ENCODE measurements at regions not wholly inside any gene's neighbourhood (a gene's known extent, or its start where the extent isn't known, plus 50 kb on each side); places are given as distances from the start of the nearest gene placed in this dataset.
"Not testable (repeated sequence)": the region's sequence is repeated elsewhere in the genome, so short reads cannot be mapped to it uniquely, and the experiment has no call there.

GRCh38 chr9:107569174-107569573 lies 79.6 kb upstream of the KLF4 start:
- no peak for DNase-seq

GRCh38 chr9:107568406-107568805 lies 78.8 kb upstream of the KLF4 start:
- DNase-seq, result not testable (repeated sequence)

DNA sequence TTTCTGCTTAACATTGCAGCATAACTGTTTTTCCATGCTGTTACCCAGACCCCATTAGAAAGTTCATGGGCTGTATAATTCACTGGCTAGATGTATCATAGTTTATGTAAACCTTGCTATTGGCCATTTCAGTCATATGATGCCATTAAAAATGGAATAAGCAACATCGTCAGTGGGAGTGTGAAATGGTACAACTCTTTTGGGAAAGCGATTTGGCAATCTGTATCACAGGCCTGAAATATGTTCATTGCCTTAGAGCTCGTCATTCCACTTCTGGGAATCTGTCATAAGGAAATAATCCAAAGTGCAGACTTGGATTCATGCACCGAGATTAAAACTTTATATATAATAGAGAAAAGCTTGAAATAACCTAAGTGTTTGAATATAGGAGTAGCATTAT lies 77.9 kb upstream of the KLF4 start:
- DNase-seq, result no peak

DNA sequence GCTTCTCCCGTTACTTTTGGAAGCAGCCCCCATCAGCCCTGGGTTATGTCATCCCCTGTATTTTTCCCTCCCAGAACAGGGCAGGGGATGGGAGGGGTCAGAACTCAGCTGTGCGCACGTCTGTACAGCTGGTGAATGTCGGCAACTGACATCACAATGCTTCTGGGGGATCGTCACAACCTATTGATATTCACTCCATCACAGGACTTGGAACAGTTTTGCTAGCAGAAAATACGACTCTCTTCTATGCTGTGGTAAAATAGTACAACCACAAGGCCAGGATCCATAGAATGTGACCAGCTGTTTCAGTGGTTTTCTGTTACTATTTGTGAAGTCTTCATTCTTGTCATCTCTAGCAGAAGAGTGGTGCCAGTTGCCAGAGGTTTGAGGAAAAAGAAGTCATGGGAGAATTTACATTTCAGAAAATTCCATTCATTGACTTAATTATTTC lies 77.1 kb upstream of the KLF4 start:
- no peak for DNase-seq

- DNase-seq, result no peak
Observed at GRCh38 chr9:107562798-107563197, 73.2 kb upstream of the KLF4 start.

- DNase-seq, result no peak
Observed at GRCh38 chr9:107559494-107560086, 70.0 kb upstream of the KLF4 start.

DNA sequence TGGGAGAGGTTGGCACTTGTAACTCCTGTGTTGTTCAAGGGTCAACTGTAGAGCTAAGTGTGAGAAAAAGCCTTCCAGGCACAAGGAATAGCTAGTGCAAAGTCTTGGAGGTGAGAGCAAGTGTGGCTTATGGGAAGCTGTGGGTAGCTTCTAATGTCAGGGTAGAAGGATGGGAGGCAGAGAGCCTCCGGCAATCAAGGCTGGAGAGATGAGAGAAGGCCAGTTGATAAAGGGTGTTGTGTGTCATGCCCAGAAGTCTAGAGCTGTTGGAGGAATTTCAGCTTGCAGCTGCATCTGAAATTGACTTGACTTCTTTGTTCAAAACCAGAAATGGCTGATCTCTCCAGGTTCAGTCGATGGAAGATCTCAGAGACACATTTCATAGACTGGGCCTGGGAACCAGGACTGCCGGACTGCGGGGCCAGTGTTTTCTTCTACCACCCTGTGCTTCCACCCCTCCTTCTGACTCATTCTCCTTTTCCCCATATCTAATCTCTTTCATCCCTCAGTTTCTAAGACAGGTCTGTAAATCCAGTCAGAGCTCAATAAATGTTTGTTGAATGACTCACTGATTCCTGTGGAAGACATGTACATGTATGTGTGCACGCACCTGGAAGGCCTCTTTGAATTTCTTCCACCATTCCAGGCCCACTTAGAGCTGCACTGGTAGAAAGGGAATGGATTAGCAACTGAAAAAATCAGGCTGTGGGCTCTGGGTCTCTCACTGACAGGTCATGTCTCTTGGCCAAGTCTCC lies 67.8 kb upstream of the KLF4 start:
- no peak for DNase-seq

DNA sequence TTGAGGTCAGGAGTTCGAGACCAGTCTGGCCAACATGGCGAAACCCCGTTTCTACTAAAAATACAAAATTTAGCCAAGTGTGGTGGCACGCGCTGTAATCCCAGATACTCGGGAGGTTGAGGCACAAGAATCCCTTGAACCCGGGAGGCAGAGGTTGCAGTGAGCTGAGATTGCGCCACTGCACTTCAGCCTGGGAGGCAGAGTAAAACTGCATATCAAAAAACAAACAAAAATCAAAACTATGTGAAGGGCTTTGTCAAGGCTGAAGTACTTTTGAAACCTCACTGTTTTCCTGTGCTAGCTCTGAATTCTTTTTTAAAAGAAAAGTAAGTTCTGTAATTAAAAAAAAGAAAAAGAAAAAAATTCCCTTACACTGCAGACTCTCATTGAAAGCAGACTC lies 65.1 kb upstream of the KLF4 start:
- no peak for DNase-seq

DNA sequence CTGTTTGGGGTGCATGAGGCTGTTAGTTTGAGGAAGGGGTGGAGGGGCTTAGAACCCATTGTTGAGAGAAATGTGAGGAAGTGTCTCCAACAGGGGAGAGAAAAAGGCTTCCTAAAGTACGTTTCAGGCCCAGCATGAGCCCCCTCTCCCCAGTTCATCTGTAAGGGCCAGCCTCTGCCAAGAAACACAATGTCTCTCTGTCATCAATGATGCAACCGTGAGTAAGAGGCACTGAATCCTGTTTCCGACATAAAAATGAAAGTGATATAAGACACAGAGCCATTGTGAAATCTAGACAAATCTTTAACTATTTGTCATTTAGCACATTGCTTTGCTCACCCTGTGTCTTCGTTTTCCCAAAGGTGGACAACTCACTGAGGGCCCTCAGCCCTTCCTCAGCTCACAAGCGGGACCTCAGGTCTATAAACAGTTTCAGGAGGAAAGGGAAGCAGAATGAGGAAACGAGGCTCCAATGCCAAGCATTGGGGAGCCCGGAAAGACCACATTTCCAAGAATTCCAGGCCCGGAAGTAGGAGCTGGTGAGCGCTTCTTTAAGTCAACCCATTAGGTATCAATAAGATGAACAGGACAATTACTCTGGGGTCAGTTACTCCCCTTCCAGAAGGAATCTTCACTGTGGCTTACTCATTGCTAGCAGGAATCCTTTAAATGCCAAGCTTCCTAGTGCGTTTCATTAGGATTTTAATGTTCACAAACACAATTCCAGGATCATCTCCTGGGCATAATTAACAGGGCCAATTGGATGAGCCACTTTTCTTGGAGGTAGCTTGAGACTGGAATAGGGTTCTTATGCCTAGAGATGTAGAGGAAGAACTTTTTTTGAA lies 59.0 kb upstream of the KLF4 start:
- no peak for DNase-seq

- no peak for DNase-seq
Observed at GRCh38 chr9:107547772-107548297, 58.3 kb upstream of the KLF4 start.

GRCh38 chr9:107547303-107547702 lies 57.7 kb upstream of the KLF4 start:
- DNase-seq, result no peak

DNA sequence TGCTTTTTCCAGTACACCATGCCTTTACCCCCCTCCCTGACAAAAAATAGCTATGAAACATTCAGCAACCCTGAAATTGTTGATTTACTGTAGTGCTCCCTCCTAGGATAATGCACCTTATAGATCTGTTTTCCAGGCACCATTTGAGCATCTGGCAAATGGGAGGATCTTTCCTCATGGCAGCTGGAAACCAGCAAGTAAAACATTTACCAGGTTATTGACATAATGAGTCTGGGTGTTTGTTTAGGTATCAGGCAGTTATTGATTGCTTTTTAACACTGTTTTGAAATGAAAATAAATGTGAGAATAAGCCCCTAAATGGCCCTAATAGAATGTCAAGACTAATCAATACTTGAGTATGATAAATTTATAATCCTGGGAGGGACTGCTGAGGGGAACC lies 57.3 kb upstream of the KLF4 start:
- no peak for DNase-seq

GRCh38 chr9:107545036-107545435 lies 55.5 kb upstream of the KLF4 start:
- DNase-seq, result no peak

GRCh38 chr9:107542411-107543157 lies 53.0 kb upstream of the KLF4 start:
- no peak for DNase-seq

DNA sequence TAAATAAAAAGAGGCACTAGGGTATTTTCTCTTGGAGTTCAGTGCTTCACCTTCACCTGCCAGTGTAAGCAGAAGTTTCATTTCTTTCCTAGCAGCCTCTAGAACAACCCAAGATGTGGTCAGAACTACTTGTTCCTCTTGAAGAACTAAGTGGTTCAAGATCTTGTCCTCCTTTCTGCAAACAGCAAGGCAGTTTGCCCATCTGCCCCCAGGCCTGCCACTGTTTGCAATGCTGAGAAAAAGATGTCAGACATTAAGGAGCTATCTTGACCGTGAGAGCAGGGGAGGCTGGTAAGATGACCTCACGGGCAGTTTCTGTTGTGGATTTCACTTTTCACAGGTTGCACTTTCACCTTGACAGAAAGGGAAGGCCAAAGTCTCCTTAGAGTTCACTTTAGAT lies 52.0 kb upstream of the KLF4 start:
- DNase-seq, result no peak

- no peak for DNase-seq
Observed at GRCh38 chr9:107540164-107540561, 50.6 kb upstream of the KLF4 start.

GRCh38 chr9:107539427-107540163 lies 50.0 kb upstream of the KLF4 start:
- DNase-seq, result no peak

Measured in NCI-H526 treated with DMSO at 0.1 percent for 48 hours (cell line).